Endothelial cell of umbilical vein (primary cell): ENCODE measurements at regions not wholly inside any gene's neighbourhood (a gene's known extent, or its start where the extent isn't known, plus 50 kb on each side); places are given as distances from the start of the nearest gene placed in this dataset.

Source experiments
- JUN ChIP-seq: IDR thresholded peaks from 2 replicates; pipeline ENCODE4 v1.6.1; 2011; ENCODE audit warnings: borderline replicate concordance, low read depth; ENCODE audit not compliant: insufficient read length, insufficient read depth
- POLR2A ChIP-seq: IDR thresholded peaks from 2 replicates; pipeline ENCODE4 v1.6.1; 2012; ENCODE audit warnings: low read depth, mild to moderate bottlenecking, control low read depth, low read length

GRCh38 chrX:113977887-113978286 lies 606.0 kb upstream of the HTR2C start:
- no peak for TF ChIP-seq POLR2A
- no peak for TF ChIP-seq JUN
